OCI-LY7 (cell line): ENCODE measurements at regions not wholly inside any gene's neighbourhood (a gene's known extent, or its start where the extent isn't known, plus 50 kb on each side); places are given as distances from the start of the nearest gene placed in this dataset.

ENCODE experiments used
- EZH2phosphoT487 ChIP-seq: fragments of 200-600 bp; sonication (generic); IDR thresholded peaks from 2 replicates; pipeline ENCODE4 v1.6.1; 2018; ENCODE audit warnings: low read depth, borderline replicate concordance, mild to moderate bottlenecking, mixed run types, antibody characterized with exemption, low read length, moderate library complexity, mixed read lengths
- TF ChIP-seq, protein P1 (sequence below): fragments of 200-600 bp; sonication (generic); conservative IDR thresholded peaks from 2 replicates; pipeline ENCODE4 v1.5.1; 2014; ENCODE audit warnings: mild to moderate bottlenecking, antibody characterized with exemption, low read length, moderate library complexity, mixed read lengths

DNA sequence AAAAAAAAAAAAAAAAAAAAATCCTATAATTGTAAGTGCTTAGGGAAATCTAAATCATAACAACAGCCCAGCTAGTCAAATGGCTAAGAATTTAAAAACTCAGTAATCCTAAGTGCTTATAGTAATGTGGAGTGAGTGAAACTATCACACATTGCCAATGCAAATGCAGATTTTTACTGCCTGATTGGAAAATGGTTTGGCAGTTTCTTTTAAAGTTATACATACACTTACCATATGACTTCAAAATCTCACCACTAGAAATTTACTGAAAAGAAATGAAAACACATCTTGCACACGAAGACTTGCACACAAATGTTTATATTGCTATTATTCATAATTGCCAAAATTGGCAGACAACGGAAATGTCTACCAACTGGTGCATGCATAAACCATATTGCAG, 51.3 kb upstream of the STXBP6 start:
- TF ChIP-seq, protein P1, sequence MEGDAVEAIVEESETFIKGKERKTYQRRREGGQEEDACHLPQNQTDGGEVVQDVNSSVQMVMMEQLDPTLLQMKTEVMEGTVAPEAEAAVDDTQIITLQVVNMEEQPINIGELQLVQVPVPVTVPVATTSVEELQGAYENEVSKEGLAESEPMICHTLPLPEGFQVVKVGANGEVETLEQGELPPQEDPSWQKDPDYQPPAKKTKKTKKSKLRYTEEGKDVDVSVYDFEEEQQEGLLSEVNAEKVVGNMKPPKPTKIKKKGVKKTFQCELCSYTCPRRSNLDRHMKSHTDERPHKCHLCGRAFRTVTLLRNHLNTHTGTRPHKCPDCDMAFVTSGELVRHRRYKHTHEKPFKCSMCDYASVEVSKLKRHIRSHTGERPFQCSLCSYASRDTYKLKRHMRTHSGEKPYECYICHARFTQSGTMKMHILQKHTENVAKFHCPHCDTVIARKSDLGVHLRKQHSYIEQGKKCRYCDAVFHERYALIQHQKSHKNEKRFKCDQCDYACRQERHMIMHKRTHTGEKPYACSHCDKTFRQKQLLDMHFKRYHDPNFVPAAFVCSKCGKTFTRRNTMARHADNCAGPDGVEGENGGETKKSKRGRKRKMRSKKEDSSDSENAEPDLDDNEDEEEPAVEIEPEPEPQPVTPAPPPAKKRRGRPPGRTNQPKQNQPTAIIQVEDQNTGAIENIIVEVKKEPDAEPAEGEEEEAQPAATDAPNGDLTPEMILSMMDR: no peak
- TF ChIP-seq EZH2phosphoT487: no peak
